ENCODE measurements at regions not wholly inside any gene's neighbourhood (a gene's known extent, or its start where the extent isn't known, plus 50 kb on each side); places are given as distances from the start of the nearest gene placed in this dataset.

DNA sequence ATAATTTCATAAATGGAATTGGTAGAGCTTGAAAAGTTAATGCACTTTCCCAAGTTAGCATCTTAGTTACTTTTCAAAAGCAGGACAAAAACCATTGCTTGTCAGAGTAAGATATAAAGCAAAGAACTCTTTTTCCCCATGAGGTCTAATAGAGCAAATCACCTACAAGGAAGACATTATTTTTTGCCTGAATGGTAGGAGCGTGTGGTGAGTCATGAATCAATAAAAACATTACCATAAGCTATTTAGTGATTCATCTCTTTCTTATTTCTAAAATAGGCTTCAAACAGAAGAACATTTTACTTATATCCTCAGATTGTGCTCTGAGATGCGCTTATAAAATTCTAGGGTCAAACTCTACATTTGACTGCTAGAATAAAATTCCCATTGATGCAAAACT lies 109.4 kb upstream of the GPRIN3 start:
- no peaks in the 10 kb centered on the region for H3K4me1 ChIP-seq
- H3K4me1 Mint-ChIP-seq (ENCODE audit: low read depth, unreplicated experiment), result no peaks in the 10 kb centered on the region
- no peak for TF ChIP-seq CTCF (IDR thresholded peaks at IDR 0.05; ENCODE audit: insufficient read depth in 1 of 2, low read depth in 1 of 2, low read length in 1 of 2, severe bottlenecking in 1 of 2, unreplicated experiment in 1 of 2)
- no peak overlapping the region for H3K4me3 Mint-ChIP-seq (ENCODE audit: unreplicated experiment)
- no peak overlapping the region for H3K4me3 ChIP-seq (ENCODE audit: low read depth, low read length)
- H3K27me3 Mint-ChIP-seq (ENCODE audit: insufficient read depth, unreplicated experiment), result peaks cover 12% of the 10 kb centered on the region
- ChIA-PET POLR2A (no interaction called here), CTCF (no interaction called here)
- BruUV-seq (replicated peaks), result no TSS peak
- no peak for DNase-seq
- no peak overlapping the region for H3K27ac Mint-ChIP-seq (ENCODE audit: unreplicated experiment)
- no peaks in the 10 kb centered on the region for H3K36me3 Mint-ChIP-seq (ENCODE audit: insufficient read depth, unreplicated experiment)
- intact Hi-C loops (cut with micrococcal nuclease; ENCODE audit: unreplicated experiment), result no loop called here
- no peaks in the 10 kb centered on the region for H3K36me3 ChIP-seq (ENCODE audit: control insufficient read depth, insufficient read depth, low read length)
- no peaks in the 10 kb centered on the region for H3K9me3 ChIP-seq
- H3K27me3 ChIP-seq (replicated peaks; ENCODE audit: control insufficient read depth, insufficient read depth, low read length), result no peaks in the 10 kb centered on the region
- no peaks in the 10 kb centered on the region for H3K9me3 Mint-ChIP-seq (ENCODE audit: unreplicated experiment)

- Mint-ChIP-seq H3K36me3 (ENCODE audit: insufficient read depth, unreplicated experiment) (no peaks in the 10 kb centered on the region), H3K4me1 (ENCODE audit: low read depth, unreplicated experiment) (no peaks in the 10 kb centered on the region), H3K4me3 (ENCODE audit: unreplicated experiment) (no peak overlapping the region), H3K27ac (ENCODE audit: unreplicated experiment) (no peak overlapping the region), H3K9me3 (ENCODE audit: unreplicated experiment) (no peaks in the 10 kb centered on the region), H3K27me3 (ENCODE audit: insufficient read depth, unreplicated experiment) (peaks cover 11% of the 10 kb centered on the region)
- no peaks in the 10 kb centered on the region for H3K36me3 ChIP-seq (ENCODE audit: control insufficient read depth, insufficient read depth, low read length)
- H3K27me3 ChIP-seq (replicated peaks; ENCODE audit: control insufficient read depth, insufficient read depth, low read length), result no peaks in the 10 kb centered on the region
- intact Hi-C loops (cut with micrococcal nuclease; ENCODE audit: unreplicated experiment), result no loop called here
- no peaks in the 10 kb centered on the region for H3K4me1 ChIP-seq
- no peaks in the 10 kb centered on the region for H3K9me3 ChIP-seq
- TF ChIP-seq CTCF (IDR thresholded peaks at IDR 0.05; ENCODE audit: insufficient read depth in 1 of 2, low read depth in 1 of 2, low read length in 1 of 2, severe bottlenecking in 1 of 2, unreplicated experiment in 1 of 2), result no peak
- ChIA-PET CTCF (no interaction called here), POLR2A (no interaction called here)
- DNase-seq, result no peak
- BruUV-seq (replicated peaks), result no TSS peak
- no peak overlapping the region for H3K4me3 ChIP-seq (ENCODE audit: low read depth, low read length)
These were observed 105.9 kb upstream of the GPRIN3 start for GRCh38 chr4:89413518-89413917.

DNA sequence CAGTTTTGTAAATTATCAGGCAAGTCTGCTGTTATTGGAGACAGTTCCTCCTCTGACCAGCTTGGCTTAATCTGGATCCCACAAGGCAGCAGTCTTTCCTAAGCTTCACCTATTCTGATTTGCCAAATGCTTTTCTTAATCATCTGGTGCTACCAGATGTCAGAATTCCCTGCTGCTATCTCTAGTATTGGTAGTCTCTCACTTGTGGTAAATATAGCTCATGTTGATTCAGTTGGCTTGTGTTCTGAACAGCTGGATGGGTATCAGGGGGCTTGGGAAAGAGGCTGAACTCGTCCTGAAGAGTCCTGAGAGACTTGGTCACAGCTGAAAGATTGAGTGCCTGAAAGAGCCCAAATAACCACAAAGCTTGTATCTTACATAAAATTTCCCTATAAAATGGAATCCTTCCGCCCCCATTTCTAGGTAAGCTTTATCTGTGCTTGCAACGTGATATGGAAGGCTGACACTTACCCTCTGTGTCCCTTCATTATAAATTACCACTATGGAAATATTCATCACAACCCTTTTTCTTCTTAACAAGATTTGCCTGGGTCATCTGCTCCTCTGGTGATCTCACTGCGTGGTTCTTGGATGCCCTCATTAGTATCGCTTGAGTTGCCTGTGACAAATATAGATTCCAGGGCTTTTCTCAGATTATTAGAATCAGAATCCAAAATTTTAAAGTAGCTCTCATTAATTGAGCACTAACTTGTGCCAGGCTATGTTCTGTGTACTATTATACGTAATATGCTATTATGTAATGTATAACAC lies 104.1 kb upstream of the GPRIN3 start:
- no peaks in the 10 kb centered on the region for H3K4me1 ChIP-seq
- no TSS peak for BruUV-seq (replicated peaks)
- Mint-ChIP-seq H3K36me3 (ENCODE audit: insufficient read depth, unreplicated experiment) (no peaks in the 10 kb centered on the region), H3K4me1 (ENCODE audit: low read depth, unreplicated experiment) (no peaks in the 10 kb centered on the region), H3K4me3 (ENCODE audit: unreplicated experiment) (no peak overlapping the region), H3K27ac (ENCODE audit: unreplicated experiment) (no peak overlapping the region), H3K27me3 (ENCODE audit: insufficient read depth, unreplicated experiment) (peaks cover 11% of the 10 kb centered on the region), H3K9me3 (ENCODE audit: unreplicated experiment) (no peaks in the 10 kb centered on the region)
- H3K36me3 ChIP-seq (ENCODE audit: control insufficient read depth, insufficient read depth, low read length), result no peaks in the 10 kb centered on the region
- intact Hi-C loops (cut with micrococcal nuclease; ENCODE audit: unreplicated experiment), result no loop called here
- no peak overlapping the region for H3K4me3 ChIP-seq (ENCODE audit: low read depth, low read length)
- ChIA-PET POLR2A (no interaction called here), CTCF (no interaction called here)
- no peak for DNase-seq
- no peaks in the 10 kb centered on the region for H3K27me3 ChIP-seq (replicated peaks; ENCODE audit: control insufficient read depth, insufficient read depth, low read length)
- no peak for TF ChIP-seq CTCF (IDR thresholded peaks at IDR 0.05; ENCODE audit: insufficient read depth in 1 of 2, low read depth in 1 of 2, low read length in 1 of 2, severe bottlenecking in 1 of 2, unreplicated experiment in 1 of 2)
- no peaks in the 10 kb centered on the region for H3K9me3 ChIP-seq
